Breast epithelium (tissue), 3 donors: ENCODE measurements at regions not wholly inside any gene's neighbourhood (a gene's known extent, or its start where the extent isn't known, plus 50 kb on each side); places are given as distances from the start of the nearest gene placed in this dataset.

Experiments
- POLR2A ChIP-seq: fragments of 450-650 bp; IDR thresholded peaks from one replicate; pipeline ENCODE4 v1.6.1; 2016; ENCODE audit warnings: antibody characterized with exemption, mild to moderate bottlenecking, moderate library complexity
- POLR2AphosphoS5 ChIP-seq, 3 donors: sonication (generic); formaldehyde crosslinking; IDR thresholded peaks; one replicate each; pipeline ENCODE4 v1.6.1; 2017; ENCODE audit warnings: antibody characterized with exemption in 3 of 3
- TF ChIP-seq, protein P1 (sequence below), 3 donors: fragments of 450-650 bp; IDR thresholded peaks; one replicate each; pipeline ENCODE4 v1.5.1; 2016 to 2017; ENCODE audit warnings: antibody characterized with exemption in 3 of 3, mild to moderate bottlenecking in 3 of 3, moderate library complexity in 3 of 3

DNA sequence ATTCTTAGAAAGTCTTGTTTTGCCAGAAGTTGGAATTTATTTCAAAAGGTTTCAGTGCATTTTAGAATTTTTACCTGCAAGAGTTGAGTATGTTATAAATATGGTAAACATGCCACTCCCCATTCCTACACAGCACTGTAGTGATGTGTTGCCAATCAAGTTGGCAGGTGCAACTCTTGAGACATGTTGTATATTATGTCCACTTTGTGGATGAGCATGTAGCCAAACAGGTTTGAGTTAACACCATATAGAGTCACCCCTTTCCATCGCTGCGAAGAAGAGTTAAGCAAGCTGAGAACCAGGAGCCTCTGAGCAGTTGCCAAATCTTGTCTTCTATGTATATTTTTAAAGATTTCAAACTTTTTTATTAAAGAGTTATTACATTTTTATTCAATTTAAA is 359.8 kb downstream of the LMO7 start:
- TF ChIP-seq, protein P1, sequence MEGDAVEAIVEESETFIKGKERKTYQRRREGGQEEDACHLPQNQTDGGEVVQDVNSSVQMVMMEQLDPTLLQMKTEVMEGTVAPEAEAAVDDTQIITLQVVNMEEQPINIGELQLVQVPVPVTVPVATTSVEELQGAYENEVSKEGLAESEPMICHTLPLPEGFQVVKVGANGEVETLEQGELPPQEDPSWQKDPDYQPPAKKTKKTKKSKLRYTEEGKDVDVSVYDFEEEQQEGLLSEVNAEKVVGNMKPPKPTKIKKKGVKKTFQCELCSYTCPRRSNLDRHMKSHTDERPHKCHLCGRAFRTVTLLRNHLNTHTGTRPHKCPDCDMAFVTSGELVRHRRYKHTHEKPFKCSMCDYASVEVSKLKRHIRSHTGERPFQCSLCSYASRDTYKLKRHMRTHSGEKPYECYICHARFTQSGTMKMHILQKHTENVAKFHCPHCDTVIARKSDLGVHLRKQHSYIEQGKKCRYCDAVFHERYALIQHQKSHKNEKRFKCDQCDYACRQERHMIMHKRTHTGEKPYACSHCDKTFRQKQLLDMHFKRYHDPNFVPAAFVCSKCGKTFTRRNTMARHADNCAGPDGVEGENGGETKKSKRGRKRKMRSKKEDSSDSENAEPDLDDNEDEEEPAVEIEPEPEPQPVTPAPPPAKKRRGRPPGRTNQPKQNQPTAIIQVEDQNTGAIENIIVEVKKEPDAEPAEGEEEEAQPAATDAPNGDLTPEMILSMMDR (IDR thresholded peaks at IDR 0.05), result no peak
- TF ChIP-seq POLR2A (no peak), POLR2AphosphoS5 (IDR thresholded peaks at IDR 0.05) (no peak)
